Stimulated activated CD4-positive, alpha-beta T cell treated with anti-CD3 and anti-CD28 coated beads, Interleukin-4, amount 100 ng/mL, for 24 hours (primary cell): ENCODE measurements at regions not wholly inside any gene's neighbourhood (a gene's known extent, or its start where the extent isn't known, plus 50 kb on each side); places are given as distances from the start of the nearest gene placed in this dataset.
"Not testable (repeated sequence)": the region's sequence is repeated elsewhere in the genome, so short reads cannot be mapped to it uniquely, and the experiment has no call there.

ENCODE experiments used
- DNase-seq: peaks from one replicate; pipeline ENCODE4 v3.0.0-alpha.2; 2020

DNA sequence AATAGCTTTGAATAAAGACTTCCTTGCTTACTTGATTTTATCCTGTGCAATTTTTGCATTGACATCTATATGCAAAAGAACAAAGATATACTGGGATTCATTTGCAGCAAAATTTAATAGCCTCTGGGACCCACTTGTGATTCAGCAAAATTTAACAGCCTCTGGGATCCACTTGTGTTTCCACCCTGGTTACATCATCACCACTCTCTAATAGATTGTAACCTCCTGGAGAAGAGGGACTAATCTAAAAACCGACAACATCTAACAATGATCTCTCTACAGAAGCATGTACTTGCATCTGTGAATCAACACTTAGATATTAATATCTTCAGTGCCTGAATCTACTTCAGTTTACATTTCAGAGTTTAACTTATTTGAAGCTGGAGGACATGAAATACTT lies 202.0 kb upstream of the CPHXL start:
- DNase-seq = no peak

DNA sequence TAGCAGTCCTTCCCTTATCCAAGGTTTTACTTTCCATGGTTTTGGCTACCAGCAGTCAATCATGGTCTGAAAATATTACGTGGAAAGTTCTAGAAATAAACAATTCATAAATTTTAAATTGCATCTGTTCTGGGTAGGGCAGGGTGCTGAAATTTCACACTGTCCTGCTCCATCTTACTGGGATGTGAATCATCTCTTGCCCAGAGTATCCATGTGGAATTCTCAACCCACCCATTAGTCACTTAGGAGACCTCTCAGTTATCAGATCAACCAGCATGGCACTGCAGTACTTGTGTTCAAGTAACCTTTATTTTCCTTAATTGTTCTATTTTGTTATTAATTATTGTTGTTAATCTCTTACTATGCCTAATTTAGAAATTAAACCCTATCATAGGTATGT lies 202.8 kb upstream of the CPHXL start:
- no peak for DNase-seq

DNA sequence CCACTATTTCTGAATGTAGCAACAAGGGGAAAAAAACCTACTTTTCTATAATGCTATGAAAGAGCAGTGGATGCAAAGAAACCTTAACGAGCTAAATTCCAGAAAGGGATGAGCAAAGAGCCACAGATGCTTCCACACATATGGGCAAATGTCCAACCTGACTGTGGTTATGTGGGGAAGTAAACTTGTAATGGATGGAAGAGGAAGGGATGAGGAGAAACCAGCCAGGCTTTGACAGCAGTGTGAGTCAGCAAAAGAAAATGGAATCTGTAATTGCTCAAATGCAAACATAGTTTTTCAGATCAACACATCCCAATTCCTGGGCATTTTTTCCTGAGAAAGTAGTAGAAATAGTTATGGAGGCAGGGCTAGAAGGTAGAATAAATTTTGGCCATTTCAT lies 204.8 kb upstream of the CPHXL start:
- DNase-seq = no peak

DNA sequence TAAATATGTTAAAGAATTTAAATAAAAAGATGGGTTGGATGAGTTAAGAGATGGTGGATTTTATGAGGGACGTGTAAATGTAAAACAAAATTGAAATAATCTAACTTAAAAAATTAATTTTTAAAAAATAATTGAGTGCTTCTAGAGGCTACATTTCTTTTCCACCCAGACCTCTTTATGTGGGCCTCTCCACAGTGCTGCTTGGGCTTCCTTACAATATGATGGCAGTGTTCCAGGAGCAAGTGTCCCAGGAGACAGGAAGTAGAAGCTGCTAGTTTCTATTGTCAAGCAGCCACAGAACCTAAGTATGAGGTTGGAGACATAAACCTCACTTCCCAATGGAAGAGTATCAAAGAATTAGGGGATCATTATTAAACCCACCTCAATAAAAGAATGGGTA lies 205.7 kb upstream of the CPHXL start:
- no peak for DNase-seq

DNA sequence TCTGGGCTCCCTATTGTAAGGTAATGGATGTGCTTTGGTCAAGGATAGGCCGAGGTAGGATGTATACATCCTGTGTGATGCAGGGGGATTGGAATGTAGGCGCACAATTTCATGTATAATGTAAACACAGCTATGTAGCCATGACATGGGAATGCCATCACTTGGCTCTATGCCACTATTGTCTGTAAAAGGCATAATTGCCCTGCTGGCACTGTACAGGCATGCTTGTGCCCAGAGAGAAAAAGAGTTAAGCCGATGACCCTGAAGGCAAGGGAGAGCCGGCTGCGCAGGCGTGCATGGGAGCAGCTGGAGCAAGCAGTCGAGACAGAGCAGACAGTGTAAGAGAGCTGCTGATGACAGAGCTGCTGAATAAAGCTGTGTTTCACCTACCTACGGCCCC lies 212.5 kb upstream of the CPHXL start:
- DNase-seq = no peak

DNA sequence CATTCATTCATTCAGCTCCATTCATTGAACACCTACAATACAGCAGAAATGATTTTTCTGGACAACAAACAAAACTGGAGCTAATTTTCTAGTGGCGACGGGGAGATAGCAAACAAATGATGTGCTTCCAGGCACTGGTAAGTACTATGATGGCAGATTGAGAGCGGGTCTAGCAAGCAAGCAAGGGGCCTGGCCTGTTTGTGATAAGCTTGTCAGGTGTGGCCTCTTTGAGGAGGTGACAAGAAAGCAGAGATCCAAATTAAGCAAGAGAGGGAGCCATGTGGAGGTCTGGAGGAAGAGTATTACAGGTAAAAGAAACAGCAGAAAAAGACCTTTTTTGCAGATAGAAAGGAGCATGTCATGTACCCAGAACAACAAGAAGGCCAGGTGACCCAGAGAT lies 216.1 kb upstream of the CPHXL start:
- DNase-seq = no peak

DNA sequence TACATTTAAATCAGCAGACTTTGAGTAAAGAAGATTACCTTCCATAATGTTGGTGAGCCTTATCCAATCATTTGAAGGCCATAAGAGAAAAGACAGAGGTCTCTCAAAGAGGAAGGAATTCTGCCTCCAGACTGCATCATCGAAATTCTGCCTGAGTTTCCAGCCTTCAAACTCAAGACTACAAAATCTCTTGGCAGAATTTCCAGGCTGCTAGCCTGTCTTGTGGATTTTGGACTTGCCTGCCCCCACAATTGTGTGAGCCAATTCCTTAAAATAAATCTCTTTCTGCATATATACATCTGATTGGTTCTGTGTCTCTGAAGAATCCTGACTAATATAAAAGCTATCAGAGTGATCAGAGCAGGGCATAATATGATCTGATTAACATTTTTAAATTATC lies 216.6 kb upstream of the CPHXL start:
- DNase-seq = no peak

DNA sequence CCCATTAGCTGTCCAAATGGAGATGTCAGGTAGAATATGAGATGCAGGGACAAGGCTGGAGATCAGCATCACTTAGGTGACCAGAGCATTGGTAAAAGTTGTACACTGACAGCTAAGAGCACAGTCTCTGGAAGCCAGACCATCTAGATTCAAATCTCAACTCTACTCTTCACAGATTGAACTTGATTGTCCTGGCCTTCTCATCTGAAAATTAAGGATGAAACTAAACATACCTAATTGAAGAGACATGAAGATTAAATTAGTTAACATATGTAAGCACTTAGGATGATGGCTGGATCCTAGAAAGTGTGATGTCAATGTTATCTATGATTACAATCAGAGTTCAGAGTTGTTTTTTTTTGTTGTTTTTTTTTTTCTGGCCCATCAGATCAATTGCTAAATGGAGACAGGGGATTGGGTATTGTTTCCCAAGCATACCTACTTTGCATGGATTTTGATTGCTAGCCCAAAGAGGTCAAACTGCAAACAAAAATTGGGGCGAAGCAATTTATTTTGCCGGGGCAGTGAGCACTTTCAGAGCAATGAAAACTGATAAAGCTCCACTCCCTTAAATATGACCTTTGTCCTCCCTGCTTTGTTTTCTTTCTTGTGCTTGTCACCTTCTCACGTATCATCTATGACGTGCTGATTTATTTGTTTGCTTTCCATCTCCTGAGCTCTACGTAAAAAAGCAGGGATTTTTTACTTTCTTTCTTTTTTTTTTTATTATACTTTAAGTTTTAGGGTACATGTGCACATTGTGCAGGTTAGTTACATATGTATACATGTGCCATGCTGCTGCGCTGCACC lies 217.6 kb upstream of the CPHXL start:
- no peak for DNase-seq

DNA sequence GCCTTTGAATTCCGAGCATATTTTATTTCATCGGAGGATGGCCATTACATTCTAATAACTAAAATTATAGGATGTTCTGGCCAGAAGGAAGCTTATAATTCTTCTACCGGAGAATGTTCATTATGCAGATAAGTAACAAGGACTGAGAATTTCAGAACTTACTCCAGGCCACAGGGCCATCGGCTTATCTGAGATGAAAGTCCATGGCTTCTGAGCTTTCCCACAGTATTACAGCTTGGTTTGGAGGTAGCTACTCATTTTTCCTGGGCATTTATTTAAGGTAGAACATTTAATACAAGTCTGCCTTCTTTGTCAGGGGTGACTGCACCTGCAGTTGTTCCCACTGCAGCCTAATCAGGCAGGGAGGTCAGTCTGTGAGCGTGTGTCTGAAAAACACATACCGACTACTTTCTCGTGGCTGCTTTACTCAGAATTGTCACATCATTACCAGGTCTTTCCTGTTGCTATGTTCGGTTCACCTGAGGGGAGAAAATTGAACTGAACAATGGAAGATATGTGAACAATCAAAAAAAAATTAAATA lies 219.7 kb upstream of the CPHXL start:
- DNase-seq = no peak

DNA sequence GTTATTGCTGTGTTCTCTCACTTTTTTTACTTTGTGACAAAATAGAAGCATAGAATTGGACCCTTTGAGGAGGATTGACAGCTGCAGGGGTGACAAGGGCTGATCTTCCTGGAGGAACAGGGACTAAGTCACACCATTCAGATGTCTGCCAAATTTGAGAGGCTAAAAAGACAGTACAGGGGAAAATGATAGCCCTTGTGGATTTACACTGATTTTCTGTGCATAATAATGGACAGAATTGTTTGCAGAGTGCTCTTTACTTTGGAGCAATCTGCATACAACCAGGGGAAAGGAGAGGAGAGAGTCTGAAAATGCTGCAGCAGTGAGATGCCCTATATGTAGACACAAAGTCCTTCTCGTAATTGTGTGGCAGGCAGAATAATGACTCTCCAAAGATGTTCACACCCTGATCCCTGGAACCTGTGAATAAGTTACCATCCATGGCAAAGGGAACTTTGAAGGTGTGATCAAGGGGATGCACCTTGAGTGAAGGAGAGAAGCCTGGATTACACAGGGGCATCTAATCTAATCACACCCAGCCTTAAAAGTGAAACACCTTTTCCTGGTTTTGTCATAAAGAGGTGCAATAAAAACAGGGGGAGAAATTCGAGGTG lies 221.4 kb upstream of the CPHXL start:
- no peak for DNase-seq

DNA sequence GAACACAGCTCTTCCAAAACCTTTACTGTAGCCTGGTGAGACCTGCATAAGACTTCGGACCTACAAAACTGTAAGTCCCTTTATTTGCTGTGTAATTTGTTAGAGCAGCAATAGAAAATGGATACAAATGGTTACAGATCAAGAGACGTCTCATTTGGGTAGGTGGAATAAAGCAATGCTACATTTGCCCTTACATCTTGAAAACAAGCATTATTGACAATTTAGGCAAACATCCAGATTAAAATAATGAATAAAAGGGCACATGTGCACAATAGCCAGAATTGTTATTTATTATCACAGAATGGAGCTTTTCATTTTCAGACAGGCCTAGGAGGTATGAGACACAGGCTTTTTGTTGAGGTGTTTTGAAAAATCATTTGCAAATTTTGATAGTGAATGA lies 222.2 kb upstream of the CPHXL start:
- no peak for DNase-seq

DNA sequence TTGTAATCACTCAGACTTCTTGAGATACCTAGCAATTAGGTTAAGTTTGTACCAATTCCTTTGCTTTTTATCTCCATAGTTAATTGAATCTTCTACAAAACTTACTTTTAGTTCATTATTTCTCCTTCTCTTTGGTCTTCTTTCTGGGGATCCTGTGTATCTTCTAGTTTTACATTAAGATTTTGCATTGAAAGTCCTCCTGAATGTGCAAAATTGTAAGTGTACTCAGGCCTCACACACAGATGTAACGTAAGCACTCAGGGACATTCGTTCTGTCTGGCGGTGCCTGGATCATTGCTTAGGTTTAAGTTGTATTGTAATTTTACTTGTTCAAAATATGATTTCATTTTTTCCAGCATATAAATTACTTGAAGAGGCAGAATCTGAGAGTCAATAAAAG lies 222.6 kb upstream of the CPHXL start:
- DNase-seq = no peak

DNA sequence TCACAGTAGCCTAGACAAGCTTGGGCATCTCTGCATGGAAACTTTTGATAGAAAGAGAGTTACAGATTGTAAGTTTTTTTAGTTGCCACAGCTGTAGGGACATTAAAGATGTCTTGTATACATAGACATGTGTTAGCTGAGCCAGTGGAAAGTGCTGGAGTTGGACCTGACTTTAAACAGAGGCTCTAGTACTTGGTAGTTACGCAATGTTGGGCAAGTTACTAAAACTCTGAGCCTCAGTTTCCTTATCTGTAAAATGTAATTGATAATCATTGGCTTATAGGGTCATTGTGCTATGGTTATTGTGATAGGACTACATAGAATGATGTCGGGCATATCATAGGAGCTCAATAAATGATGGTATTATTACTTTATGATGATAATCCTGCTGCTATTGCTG lies 225.8 kb upstream of the CPHXL start:
- no peak for DNase-seq

DNA sequence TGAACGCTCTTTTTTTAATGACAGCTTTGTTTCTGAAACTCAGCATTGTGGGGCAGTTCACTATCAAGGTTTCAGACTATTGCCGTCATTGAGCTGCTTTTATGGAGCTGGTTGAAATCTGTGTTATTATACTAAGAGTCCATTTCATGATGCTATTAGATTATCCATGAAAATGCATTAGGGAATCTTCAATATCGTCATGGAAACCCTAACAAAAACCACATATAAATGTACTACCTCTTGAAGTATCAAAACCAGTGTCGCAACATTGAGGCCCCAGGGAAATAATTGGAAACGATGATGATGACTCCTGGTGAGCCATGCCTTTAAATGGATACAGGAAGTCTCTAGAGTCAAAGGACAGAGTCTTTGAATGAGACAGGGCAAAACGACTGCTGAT lies 231.6 kb upstream of the CPHXL start:
- DNase-seq = no peak

DNA sequence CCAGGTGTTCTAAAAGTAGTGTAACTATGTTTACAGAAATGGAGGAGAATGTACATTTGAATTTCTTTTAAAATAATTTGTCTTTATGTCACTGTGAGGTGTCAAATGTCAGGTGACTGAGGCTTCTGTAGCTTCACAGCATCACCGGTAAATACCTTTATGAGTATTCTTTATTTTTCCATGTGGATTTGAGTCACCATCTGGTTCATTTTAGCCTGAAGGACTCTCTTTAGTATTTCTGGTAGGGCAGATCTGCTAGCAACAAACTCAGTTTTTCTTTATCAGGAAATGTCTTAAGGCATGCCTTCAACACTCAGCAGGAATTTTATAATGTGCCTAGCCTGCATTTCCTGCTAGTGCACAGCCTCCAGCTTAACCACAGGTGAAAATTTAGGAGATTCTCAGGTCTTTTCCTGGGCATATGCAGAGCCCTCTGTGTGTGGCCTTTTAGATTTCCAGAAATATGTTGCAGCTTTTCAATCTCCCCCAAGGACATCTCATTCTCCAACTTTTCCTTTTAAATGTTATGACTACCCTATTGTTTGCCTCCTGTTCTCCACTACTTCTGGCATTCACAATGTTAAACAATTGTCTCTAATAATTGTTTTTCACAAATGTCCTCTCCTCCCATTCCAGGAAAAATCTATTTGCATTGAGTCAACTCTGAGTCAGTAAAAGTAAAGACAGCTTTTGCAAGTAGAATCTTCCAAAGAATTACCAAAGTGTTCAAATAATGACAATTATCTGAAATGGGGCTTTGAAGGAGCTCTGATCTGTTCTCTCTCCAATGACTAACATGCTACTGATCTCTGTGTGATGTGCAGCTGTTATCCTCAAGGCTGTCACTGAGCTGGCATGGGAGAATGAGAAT lies 239.4 kb upstream of the CPHXL start:
- no peak for DNase-seq

DNA sequence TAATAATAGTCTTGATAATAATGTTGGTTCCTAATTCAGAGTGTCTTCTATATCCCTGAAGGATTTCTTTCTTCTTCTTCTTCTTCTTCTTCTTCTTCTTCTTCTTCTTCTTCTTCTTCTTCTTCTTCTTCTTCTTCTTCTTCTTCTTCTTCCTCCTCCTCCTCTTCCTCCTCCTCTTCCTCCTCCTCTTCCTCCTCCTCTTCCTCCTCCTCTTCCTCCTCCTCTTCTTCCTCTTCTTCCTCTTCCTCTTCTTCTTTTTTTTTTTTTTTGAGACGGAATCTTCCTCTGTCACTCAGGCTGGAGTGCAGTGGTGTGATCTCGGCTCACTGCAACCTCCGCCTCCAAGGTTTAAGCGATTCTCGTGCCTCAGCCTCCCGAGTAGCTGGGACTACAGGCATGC lies 242.8 kb upstream of the CPHXL start:
- not testable (repeated sequence) for DNase-seq

DNA sequence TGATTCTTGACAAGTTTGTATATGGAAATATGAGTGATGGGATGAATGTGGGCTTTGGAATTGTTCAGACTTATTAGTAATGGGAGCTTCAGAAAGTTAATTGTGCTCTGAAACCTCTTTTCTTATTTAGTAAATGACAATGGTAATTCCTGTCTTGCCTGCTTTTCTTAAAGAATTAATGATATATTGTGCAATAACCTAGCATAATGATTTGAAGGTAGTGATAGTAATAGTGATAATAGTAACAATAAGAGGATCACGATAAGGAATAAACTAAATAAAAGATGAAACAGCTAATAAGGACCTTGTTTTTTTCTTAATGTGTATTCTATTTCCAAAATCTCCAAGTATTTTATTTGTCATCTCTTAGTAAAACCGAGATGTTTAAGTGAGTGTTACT lies 245.0 kb upstream of the CPHXL start:
- DNase-seq = no peak

DNA sequence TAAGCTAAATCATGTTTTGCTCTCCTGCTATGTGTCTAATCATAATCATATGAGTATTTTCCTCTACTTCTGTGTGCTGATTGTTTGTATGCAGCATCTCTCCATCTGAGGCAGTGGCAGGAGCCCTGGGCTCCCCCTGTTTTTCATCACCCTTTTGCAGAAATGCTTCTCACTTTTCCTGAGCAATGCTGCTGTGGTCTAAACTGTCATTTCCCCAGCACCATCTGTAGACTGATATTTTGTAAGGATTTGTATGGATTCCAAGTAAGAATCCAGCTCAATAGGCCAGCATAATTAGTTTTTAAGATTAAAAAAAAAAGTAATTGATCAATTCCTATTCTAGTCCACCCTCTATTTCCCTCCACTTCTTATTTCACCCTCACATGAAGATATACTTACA lies 257.0 kb upstream of the CPHXL start:
- DNase-seq = no peak

DNA sequence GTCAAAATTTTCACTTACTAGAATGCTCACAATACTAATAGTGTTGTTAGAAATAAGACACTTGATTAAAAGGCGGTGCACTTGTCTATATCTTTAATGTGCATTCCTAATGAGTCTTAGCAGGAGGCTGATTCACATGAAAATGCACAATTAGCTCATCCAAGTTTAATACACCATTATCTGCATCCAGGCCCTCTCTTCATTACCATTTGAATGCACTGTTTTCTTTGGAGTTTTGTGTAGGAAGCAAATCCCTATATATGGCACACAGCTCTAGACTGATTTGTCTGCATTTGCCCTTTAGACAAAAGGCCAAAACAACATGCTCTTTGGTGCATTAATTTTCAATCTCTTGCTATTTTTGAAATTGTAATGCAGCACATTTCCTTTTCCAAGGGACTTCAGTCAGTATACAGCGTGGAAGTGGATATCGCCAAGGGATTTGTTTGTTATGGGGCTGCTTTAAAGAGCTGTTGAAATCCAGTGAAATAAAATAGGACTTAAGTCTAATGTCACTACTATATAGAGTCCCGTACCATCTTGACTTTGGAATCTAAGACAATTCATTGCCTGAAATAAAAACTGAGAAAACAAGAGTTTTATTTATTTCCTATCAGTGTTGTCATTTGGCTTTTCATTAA lies 257.6 kb upstream of the CPHXL start:
- DNase-seq = no peak

DNA sequence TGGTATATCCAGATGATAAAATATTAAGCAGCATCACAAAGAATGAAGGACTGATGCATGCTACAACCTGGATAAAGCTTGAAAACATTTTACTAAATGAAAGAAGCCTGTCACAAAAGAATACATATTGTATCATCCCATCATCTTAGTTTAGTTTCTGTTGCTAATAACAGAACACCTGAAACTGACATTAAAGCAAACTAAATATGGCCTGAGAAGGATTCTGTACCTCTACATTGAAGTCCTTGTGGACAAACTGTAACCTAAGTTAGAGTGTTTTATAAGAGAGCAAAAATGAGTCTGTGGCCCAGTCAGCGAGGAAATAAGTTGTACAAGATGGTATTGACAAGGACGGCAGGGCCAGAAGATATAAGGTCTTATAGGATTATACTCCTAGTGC lies 261.0 kb upstream of the CPHXL start:
- no peak for DNase-seq

DNA sequence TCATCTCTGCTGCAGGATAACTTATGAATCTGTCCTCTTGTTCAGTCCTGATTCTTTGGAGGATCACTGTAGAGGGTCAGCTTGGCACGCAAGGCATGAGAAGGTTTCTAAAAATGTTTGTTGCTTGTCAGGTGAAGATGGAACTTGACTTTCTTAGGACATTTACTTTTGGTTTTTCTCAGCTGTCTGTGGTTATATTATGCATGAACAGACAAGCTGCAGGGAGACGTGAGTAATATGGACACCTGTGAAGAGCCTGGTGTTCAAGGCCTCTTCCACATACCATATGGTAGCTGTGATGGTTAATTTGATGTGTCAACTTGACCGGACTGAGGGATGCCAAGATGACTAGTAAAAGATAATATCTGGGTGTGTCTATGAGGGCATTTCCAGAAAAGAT lies 270.2 kb upstream of the CPHXL start:
- no peak for DNase-seq

DNA sequence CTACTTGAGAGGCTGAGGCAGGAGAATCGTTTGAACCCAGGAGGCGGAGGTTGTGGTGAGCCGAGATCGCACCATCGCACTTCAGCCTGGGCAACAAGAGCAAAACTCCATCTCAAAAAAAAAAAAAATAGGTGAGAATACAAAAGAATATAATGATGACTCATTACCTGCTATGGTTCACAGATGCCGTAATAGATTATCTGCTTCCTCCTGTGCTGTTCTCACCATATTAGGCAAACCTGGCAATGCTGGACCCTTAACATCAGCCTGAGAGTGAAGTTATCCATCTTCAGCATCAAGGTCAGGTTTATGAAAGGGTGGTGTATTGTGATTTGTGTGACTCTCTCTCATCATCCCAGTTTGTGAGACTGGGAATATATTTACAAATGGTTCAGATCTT lies 271.3 kb upstream of the CPHXL start:
- DNase-seq = no peak

DNA sequence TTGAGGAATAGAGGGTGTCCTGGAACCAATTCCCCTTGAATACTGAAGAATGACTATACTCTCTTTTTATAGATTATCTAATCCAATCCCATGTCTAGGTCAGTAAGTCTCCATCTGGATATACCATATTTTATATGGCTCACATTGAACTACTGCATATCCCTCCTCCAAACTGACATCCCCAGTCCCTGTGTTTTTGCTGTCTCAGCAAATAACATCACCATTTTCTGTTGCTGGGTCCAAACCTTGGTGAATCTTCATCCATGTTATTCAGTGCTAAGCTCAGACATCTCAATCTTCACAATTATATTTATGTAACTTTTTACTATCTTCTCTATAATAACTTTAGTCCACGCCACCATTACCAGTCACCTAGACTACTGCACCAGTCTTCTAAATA lies 269.6 kb upstream of the CNTNAP4 start:
- no peak for DNase-seq
